Lower leg skin (tissue), 3 donors: ENCODE measurements at regions not wholly inside any gene's neighbourhood (a gene's known extent, or its start where the extent isn't known, plus 50 kb on each side); places are given as distances from the start of the nearest gene placed in this dataset.

Experiments used
- CTCF ChIP-seq, 3 donors: fragments of 450-650 bp; IDR thresholded peaks; one replicate each; pipeline ENCODE4 v1.5.1; 2016; ENCODE audit warnings: antibody characterized with exemption in 3 of 3, mild to moderate bottlenecking in 3 of 3, moderate library complexity in 2 of 3
- POLR2A ChIP-seq, 2 donors: fragments of 450-650 bp; IDR thresholded peaks; one replicate each; pipeline ENCODE4 v1.6.1; 2016 to 2017; ENCODE audit warnings: antibody characterized with exemption in 2 of 2, mild to moderate bottlenecking in 1 of 2, moderate library complexity in 1 of 2

- TF ChIP-seq CTCF (IDR thresholded peaks at IDR 0.05) (peak in 1 of 3 donors; percentile 38), POLR2A (IDR thresholded peaks at IDR 0.05) (no peak)
Observed at GRCh38 chr12:107558816-107559382, 126.7 kb upstream of the PWP1 start.
